ENCODE measurements at regions not wholly inside any gene's neighbourhood (a gene's known extent, or its start where the extent isn't known, plus 50 kb on each side); places are given as distances from the start of the nearest gene placed in this dataset.

GRCh38 chr3:30989276-30990030, 95.0 kb upstream of the GADL1 start:
- no peak overlapping the region for H3K4me3 ChIP-seq
- intact Hi-C loops (cut with DNase I; ENCODE audit: low total_unique reads), result no loop called here
- no peak for DNase-seq
- H3K4me1 ChIP-seq, result no peaks in the 10 kb centered on the region
- TF ChIP-seq POLR2A (IDR thresholded peaks at IDR 0.05), result no peak
- no peak for TF ChIP-seq CTCF (IDR thresholded peaks at IDR 0.05)
- no peaks in the 10 kb centered on the region for H3K9me3 ChIP-seq
- 93 to 98% methylated on average over 2 of the region's 2 CpGs for WGBS, 2 donors
- no peaks in the 10 kb centered on the region for H3K36me3 ChIP-seq (ENCODE audit: low read depth, missing control alignments)
- no peak overlapping the region for H3K27ac ChIP-seq
- H3K27me3 ChIP-seq, result no peaks in the 10 kb centered on the region

GRCh38 chr3:30996467-30996866, 102.0 kb upstream of the GADL1 start:
- intact Hi-C loops (cut with DNase I; ENCODE audit: low total_unique reads), result no loop called here

GRCh38 chr3:31002730-31003129, 108.3 kb upstream of the GADL1 start:
- H3K27ac ChIP-seq, result no peak overlapping the region
- no peaks in the 10 kb centered on the region for H3K36me3 ChIP-seq (ENCODE audit: low read depth, missing control alignments)
- intact Hi-C loops (cut with DNase I; ENCODE audit: low total_unique reads), result no loop called here
- WGBS, 2 donors, result 87 to 88% methylated on average over 3 of the region's 3 CpGs
- H3K27me3 ChIP-seq, result no peaks in the 10 kb centered on the region
- H3K9me3 ChIP-seq, result no peaks in the 10 kb centered on the region
- TF ChIP-seq POLR2A (IDR thresholded peaks at IDR 0.05) (no peak), CTCF (IDR thresholded peaks at IDR 0.05) (no peak)
- no peaks in the 10 kb centered on the region for H3K4me1 ChIP-seq
- no peak overlapping the region for H3K4me3 ChIP-seq
- DNase-seq, result no peak

More at GRCh38 chr3:30996467-30996866, 102.0 kb upstream of the GADL1 start:
- H3K9me3 ChIP-seq, result no peaks in the 10 kb centered on the region
- no peak for DNase-seq
- H3K27me3 ChIP-seq, result no peaks in the 10 kb centered on the region
- no peak overlapping the region for H3K27ac ChIP-seq
- no peaks in the 10 kb centered on the region for H3K4me1 ChIP-seq
- TF ChIP-seq CTCF (IDR thresholded peaks at IDR 0.05) (no peak), POLR2A (IDR thresholded peaks at IDR 0.05) (no peak)
- 10 to 22% methylated on average over 2 of the region's 2 CpGs for WGBS, 2 donors
- no peaks in the 10 kb centered on the region for H3K36me3 ChIP-seq (ENCODE audit: low read depth, missing control alignments)
- H3K4me3 ChIP-seq, result no peak overlapping the region

- no peak overlapping the region for H3K4me3 ChIP-seq
- intact Hi-C loops (cut with DNase I; ENCODE audit: low total_unique reads), result no loop called here
- no peak overlapping the region for H3K27ac ChIP-seq
- 54% methylated on average over 3 of the region's 3 CpGs for WGBS, 2 donors
- no peak for TF ChIP-seq CTCF (IDR thresholded peaks at IDR 0.05)
- TF ChIP-seq POLR2A (IDR thresholded peaks at IDR 0.05), result no peak
- no peaks in the 10 kb centered on the region for H3K36me3 ChIP-seq (ENCODE audit: low read depth, missing control alignments)
- H3K27me3 ChIP-seq, result no peaks in the 10 kb centered on the region
- no peaks in the 10 kb centered on the region for H3K9me3 ChIP-seq
- H3K4me1 ChIP-seq, result no peaks in the 10 kb centered on the region
- no peak for DNase-seq
Observed at GRCh38 chr3:31004025-31004678, 109.7 kb upstream of the GADL1 start.

- H3K4me1 ChIP-seq, result no peaks in the 10 kb centered on the region
- H3K4me3 ChIP-seq, result no peak overlapping the region
- H3K27ac ChIP-seq, result no peak overlapping the region
- TF ChIP-seq CTCF (IDR thresholded peaks at IDR 0.05) (no peak), POLR2A (IDR thresholded peaks at IDR 0.05) (no peak)
- H3K27me3 ChIP-seq, result no peaks in the 10 kb centered on the region
- intact Hi-C loops (cut with DNase I; ENCODE audit: low total_unique reads), result no loop called here
- no peaks in the 10 kb centered on the region for H3K36me3 ChIP-seq (ENCODE audit: low read depth, missing control alignments)
- DNase-seq, result no peak
- H3K9me3 ChIP-seq, result no peaks in the 10 kb centered on the region
Observed at GRCh38 chr3:31008994-31009393, 114.5 kb upstream of the GADL1 start.
